Fibroblast of pulmonary artery (primary cell): ENCODE measurements at regions not wholly inside any gene's neighbourhood (a gene's known extent, or its start where the extent isn't known, plus 50 kb on each side); places are given as distances from the start of the nearest gene placed in this dataset.

Experiments
- DNase-seq: peaks from one replicate; pipeline ENCODE4 v3.0.0-alpha.2; 2010; ENCODE audit warnings: low read depth
- H3K4me3 ChIP-seq: replicated peaks from 2 replicates; pipeline ENCODE4 v1.5.1; 2011; ENCODE audit warnings: low read depth, mild to moderate bottlenecking, control low read depth, low read length, moderate library complexity
- TF ChIP-seq, protein P1 (sequence below): IDR thresholded peaks from 2 replicates; pipeline ENCODE4 v1.5.1; 2011; ENCODE audit warnings: mild to moderate bottlenecking, control low read depth, low read length, inconsistent platforms; ENCODE audit errors: missing control alignments

DNA sequence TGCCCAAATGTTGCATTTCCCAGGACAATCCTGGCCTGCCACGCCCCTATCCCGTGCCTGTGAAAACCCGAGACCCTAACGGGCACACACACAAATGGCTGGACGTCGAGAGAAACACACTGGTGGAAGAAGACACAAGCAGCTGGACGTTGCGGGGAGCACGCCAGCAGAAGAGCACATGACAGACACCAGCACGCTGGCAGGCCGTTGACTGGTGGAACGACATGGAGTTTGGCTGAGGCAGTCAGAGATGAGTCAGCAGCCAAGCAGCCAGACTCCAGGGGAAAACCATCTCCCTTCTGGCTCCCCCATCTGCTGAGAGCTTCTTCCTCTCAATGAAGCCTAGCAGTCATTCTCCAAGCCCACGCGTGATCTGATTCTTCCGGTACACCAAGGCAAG, 606.7 kb upstream of the LRRC4C start:
- TF ChIP-seq, protein P1, sequence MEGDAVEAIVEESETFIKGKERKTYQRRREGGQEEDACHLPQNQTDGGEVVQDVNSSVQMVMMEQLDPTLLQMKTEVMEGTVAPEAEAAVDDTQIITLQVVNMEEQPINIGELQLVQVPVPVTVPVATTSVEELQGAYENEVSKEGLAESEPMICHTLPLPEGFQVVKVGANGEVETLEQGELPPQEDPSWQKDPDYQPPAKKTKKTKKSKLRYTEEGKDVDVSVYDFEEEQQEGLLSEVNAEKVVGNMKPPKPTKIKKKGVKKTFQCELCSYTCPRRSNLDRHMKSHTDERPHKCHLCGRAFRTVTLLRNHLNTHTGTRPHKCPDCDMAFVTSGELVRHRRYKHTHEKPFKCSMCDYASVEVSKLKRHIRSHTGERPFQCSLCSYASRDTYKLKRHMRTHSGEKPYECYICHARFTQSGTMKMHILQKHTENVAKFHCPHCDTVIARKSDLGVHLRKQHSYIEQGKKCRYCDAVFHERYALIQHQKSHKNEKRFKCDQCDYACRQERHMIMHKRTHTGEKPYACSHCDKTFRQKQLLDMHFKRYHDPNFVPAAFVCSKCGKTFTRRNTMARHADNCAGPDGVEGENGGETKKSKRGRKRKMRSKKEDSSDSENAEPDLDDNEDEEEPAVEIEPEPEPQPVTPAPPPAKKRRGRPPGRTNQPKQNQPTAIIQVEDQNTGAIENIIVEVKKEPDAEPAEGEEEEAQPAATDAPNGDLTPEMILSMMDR, result no peak
- H3K4me3 ChIP-seq, result no peak overlapping the region
- peak; percentile 28 for DNase-seq

DNA sequence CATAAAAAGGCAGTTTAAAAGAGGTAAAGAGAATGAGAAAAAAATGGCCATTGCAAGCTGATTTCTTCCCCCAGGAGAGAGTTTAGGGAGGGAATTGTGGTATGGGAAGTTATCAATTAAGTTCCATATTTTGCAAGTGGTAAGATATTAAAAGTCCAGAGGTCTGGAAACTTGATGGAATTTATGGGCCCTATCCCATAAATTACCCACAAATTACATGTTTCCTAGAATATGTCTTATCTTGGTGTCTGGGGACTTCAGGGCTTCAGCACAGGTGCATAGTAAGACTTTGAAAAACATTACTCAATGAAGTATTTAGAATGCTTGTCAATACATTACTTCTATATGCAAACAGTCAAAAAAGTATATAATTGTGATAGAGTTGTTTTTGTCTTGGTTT, 614.9 kb upstream of the LRRC4C start:
- no peak overlapping the region for H3K4me3 ChIP-seq
- no peak for DNase-seq
- TF ChIP-seq, protein P1, result no peak

DNA sequence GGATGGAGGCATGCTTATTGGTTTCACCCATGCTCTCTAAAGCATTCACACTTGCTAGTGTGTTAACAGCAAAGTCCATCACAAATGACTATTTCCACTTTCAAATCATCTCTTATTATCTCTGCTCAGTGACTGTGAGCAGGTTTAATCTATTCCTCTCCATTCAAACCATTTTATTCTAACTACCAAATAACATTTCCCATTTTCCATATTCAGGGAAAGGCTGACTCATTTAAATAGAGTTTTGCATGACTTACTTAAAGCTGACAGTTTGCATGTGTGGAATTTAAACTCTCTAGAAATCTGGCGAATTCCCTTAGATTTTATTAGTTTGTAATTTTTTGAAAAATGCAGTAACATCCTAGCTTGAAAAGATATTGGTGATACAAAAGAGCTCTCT, 615.7 kb upstream of the LRRC4C start:
- H3K4me3 ChIP-seq, result no peak overlapping the region
- DNase-seq, result no peak
- TF ChIP-seq, protein P1, result no peak

DNA sequence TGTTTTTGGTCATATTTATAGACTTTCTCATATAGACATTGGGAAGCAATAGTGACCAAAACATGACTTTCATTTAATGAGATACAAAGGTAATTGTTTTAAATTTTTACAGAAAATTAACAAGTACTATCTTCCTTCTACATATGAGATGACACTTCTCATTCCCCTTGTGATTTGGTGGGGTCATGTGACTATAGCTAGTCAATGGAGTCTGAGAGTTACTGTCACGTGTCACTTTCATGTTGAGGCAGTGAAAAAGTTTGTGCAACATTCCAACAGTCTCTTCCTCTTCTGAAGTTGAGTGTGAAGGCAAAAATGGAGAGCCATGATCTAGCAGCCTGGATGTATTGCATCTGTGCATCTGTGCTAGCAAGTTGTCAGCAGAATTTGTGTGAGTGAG, 618.3 kb upstream of the LRRC4C start:
- TF ChIP-seq, protein P1, result no peak
- no peak overlapping the region for H3K4me3 ChIP-seq
- DNase-seq, result no peak

DNA sequence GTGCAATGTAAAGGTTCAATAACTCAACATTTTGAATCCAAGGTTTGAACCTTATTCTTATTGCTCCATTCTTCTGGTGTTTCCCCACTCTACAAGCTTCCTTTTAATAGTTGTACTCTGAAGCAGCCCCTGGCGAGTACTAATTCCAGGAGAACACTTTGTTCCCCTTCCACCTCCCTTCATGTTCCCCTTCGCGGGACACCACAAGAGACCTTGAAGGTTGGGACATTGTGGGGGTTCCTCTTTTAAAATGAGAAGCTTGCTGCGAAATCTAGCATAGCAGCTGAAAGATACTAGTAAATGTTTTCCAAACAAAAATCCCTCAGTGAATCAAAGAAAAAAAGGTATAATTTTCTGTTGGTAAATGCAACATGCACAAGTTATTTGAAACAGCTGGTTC, 626.3 kb upstream of the LRRC4C start:
- TF ChIP-seq, protein P1, result no peak
- no peak for DNase-seq
- no peak overlapping the region for H3K4me3 ChIP-seq

DNA sequence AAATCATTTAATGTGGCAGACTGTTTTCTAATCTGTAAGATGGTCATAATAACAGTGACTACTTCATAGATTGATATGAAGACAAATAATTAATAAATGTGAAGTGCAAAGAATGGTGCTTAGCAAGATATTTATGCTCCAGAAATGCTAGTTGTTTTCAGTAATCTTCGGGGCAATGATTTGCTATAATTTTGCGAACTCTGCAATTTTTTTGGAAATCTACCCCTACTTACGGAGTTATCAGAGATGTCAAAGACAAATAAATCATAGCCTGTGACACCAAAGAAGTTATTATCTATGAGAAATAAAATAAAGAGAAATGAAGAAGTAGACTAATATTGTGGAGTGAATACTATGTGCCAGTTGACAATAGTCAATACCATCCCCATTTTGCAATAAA, 634.1 kb upstream of the LRRC4C start:
- no peak overlapping the region for H3K4me3 ChIP-seq
- TF ChIP-seq, protein P1, result no peak
- no peak for DNase-seq

DNA sequence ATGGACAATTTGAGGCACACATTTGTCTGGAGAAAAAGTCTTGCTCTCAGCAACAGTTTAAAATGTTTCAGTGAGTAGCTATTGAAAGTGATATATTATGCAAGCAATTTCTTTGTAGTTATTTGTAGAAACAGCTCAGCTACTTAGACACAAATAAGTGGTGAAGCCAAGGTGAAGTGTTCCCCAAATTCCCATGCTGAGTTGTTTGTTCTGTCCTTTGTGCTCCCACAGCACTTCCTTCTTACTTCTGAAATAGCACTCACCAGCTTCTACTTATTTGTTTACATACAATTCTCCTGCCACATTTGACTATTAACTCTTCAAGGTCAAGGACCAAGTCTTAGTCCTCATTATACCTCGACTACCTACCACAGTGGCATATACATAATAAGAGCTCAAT, 638.6 kb upstream of the LRRC4C start:
- TF ChIP-seq, protein P1, result no peak
- DNase-seq, result no peak
- no peak overlapping the region for H3K4me3 ChIP-seq
